ENCODE measurements at regions not wholly inside any gene's neighbourhood (a gene's known extent, or its start where the extent isn't known, plus 50 kb on each side); places are given as distances from the start of the nearest gene placed in this dataset.

GRCh38 chr10:128741180-128741579, 615.0 kb upstream of the MKI67 start (continued):
- TF ChIP-seq CREM (IDR thresholded peaks at IDR 0.05) (no peak), CREM (CRISPR knock-in tag; IDR thresholded peaks at IDR 0.05) (no peak), ZNF737 (CRISPR knock-in tag; IDR thresholded peaks at IDR 0.05; ENCODE audit: borderline replicate concordance) (no peak), SRY (CRISPR knock-in tag; IDR thresholded peaks at IDR 0.05) (no peak), ZZZ3 (CRISPR knock-in tag; IDR thresholded peaks at IDR 0.05; ENCODE audit: borderline replicate concordance) (no peak), BCLAF1 (IDR thresholded peaks at IDR 0.05) (no peak), MEF2D (CRISPR knock-in tag; IDR thresholded peaks at IDR 0.05) (no peak), ATF7-NPFF (CRISPR knock-in tag; IDR thresholded peaks at IDR 0.05; ENCODE audit: low read depth) (no peak), SNRNP70 (IDR thresholded peaks at IDR 0.05; ENCODE audit: low read depth, low read length) (no peak), STAT6 (CRISPR knock-in tag; IDR thresholded peaks at IDR 0.05; ENCODE audit: borderline replicate concordance) (no peak), ATAD3A (CRISPR knock-in tag; IDR thresholded peaks at IDR 0.05) (no peak)

Measured in HepG2 (cell line).